ENCODE measurements at regions not wholly inside any gene's neighbourhood (a gene's known extent, or its start where the extent isn't known, plus 50 kb on each side); places are given as distances from the start of the nearest gene placed in this dataset.

- peak; percentile 78 for DNase-seq (ENCODE audit: low read depth, low spot score)
- in situ Hi-C loops (cut with HindIII; ENCODE audit: low pct_unique_long_range_greater_than_20kb, low sequenced_read_pairs), result no loop called here
Measured at GRCh38 chr12:118714051-118714460, 267.3 kb upstream of the SRRM4 start.

- DNase-seq (ENCODE audit: low read depth, low spot score), result no peak
- in situ Hi-C loops (cut with HindIII; ENCODE audit: low pct_unique_long_range_greater_than_20kb, low sequenced_read_pairs), result no loop called here
Measured at GRCh38 chr12:118714500-118714899, 266.8 kb upstream of the SRRM4 start.

GRCh38 chr12:118715647-118716046 lies 265.7 kb upstream of the SRRM4 start:
- in situ Hi-C loops (cut with HindIII; ENCODE audit: low pct_unique_long_range_greater_than_20kb, low sequenced_read_pairs), result no loop called here
- DNase-seq (ENCODE audit: low read depth, low spot score), result no peak

GRCh38 chr12:118727196-118727978 lies 254.0 kb upstream of the SRRM4 start:
- in situ Hi-C loops (cut with HindIII; ENCODE audit: low pct_unique_long_range_greater_than_20kb, low sequenced_read_pairs), result no loop called here

GRCh38 chr12:118727979-118728366 lies 253.4 kb upstream of the SRRM4 start:
- DNase-seq (ENCODE audit: low read depth, low spot score), result no peak

More at GRCh38 chr12:118727196-118727978, 254.0 kb upstream of the SRRM4 start:
- DNase-seq (ENCODE audit: low read depth, low spot score), result no peak

GRCh38 chr12:118734266-118734665 lies 247.1 kb upstream of the SRRM4 start:
- no peak for DNase-seq (ENCODE audit: low read depth, low spot score)
- in situ Hi-C loops (cut with HindIII; ENCODE audit: low pct_unique_long_range_greater_than_20kb, low sequenced_read_pairs), result no loop called here

More at GRCh38 chr12:118727979-118728366, 253.4 kb upstream of the SRRM4 start:
- in situ Hi-C loops (cut with HindIII; ENCODE audit: low pct_unique_long_range_greater_than_20kb, low sequenced_read_pairs), result no loop called here

- in situ Hi-C loops (cut with HindIII; ENCODE audit: low pct_unique_long_range_greater_than_20kb, low sequenced_read_pairs), result no loop called here
- no peak for DNase-seq (ENCODE audit: low read depth, low spot score)
Measured at GRCh38 chr12:118737985-118738540, 243.3 kb upstream of the SRRM4 start.

GRCh38 chr12:118741194-118741593 lies 240.1 kb upstream of the SRRM4 start:
- DNase-seq (ENCODE audit: low read depth, low spot score), result no peak
- in situ Hi-C loops (cut with HindIII; ENCODE audit: low pct_unique_long_range_greater_than_20kb, low sequenced_read_pairs), result no loop called here

GRCh38 chr12:118742431-118742830 lies 238.9 kb upstream of the SRRM4 start:
- in situ Hi-C loops (cut with HindIII; ENCODE audit: low pct_unique_long_range_greater_than_20kb, low sequenced_read_pairs), result no loop called here
- no peak for DNase-seq (ENCODE audit: low read depth, low spot score)

- in situ Hi-C loops (cut with HindIII; ENCODE audit: low pct_unique_long_range_greater_than_20kb, low sequenced_read_pairs), result no loop called here
Measured at GRCh38 chr12:118743896-118744700, 237.2 kb upstream of the SRRM4 start.

GRCh38 chr12:118746176-118746575 lies 235.2 kb upstream of the SRRM4 start:
- in situ Hi-C loops (cut with HindIII; ENCODE audit: low pct_unique_long_range_greater_than_20kb, low sequenced_read_pairs), result no loop called here
- DNase-seq (ENCODE audit: low read depth, low spot score), result no peak

More at GRCh38 chr12:118743896-118744700, 237.2 kb upstream of the SRRM4 start:
- DNase-seq (ENCODE audit: low read depth, low spot score), result no peak

- in situ Hi-C loops (cut with HindIII; ENCODE audit: low pct_unique_long_range_greater_than_20kb, low sequenced_read_pairs), result no loop called here
- no peak for DNase-seq (ENCODE audit: low read depth, low spot score)
Measured at GRCh38 chr12:118746960-118747359, 234.4 kb upstream of the SRRM4 start.

GRCh38 chr12:118747771-118748170 lies 233.6 kb upstream of the SRRM4 start:
- in situ Hi-C loops (cut with HindIII; ENCODE audit: low pct_unique_long_range_greater_than_20kb, low sequenced_read_pairs), result no loop called here
- no peak for DNase-seq (ENCODE audit: low read depth, low spot score)

- in situ Hi-C loops (cut with HindIII; ENCODE audit: low pct_unique_long_range_greater_than_20kb, low sequenced_read_pairs), result no loop called here
- no peak for DNase-seq (ENCODE audit: low read depth, low spot score)
Measured at GRCh38 chr12:118748478-118749380, 232.6 kb upstream of the SRRM4 start.

- in situ Hi-C loops (cut with HindIII; ENCODE audit: low pct_unique_long_range_greater_than_20kb, low sequenced_read_pairs), result no loop called here
- no peak for DNase-seq (ENCODE audit: low read depth, low spot score)
Measured at GRCh38 chr12:118749646-118750045, 231.7 kb upstream of the SRRM4 start.

- no peak for DNase-seq (ENCODE audit: low read depth, low spot score)
- in situ Hi-C loops (cut with HindIII; ENCODE audit: low pct_unique_long_range_greater_than_20kb, low sequenced_read_pairs), result no loop called here
Measured at GRCh38 chr12:118750666-118751065, 230.7 kb upstream of the SRRM4 start.

- in situ Hi-C loops (cut with HindIII; ENCODE audit: low pct_unique_long_range_greater_than_20kb, low sequenced_read_pairs), result no loop called here
- no peak for DNase-seq (ENCODE audit: low read depth, low spot score)
Measured at GRCh38 chr12:118751355-118751754, 230.0 kb upstream of the SRRM4 start.

GRCh38 chr12:118760623-118761022 lies 220.7 kb upstream of the SRRM4 start:
- in situ Hi-C loops (cut with HindIII; ENCODE audit: low pct_unique_long_range_greater_than_20kb, low sequenced_read_pairs), result no loop called here
- peak; percentile 66 for DNase-seq (ENCODE audit: low read depth, low spot score)
